ENCODE measurements at regions not wholly inside any gene's neighbourhood (a gene's known extent, or its start where the extent isn't known, plus 50 kb on each side); places are given as distances from the start of the nearest gene placed in this dataset.

GRCh38 chr2:122899614-122900013, 1125.5 kb upstream of the CNTNAP5 start (continued):
- no peak for TF ChIP-seq ZNF138 (tag by site-specific recombination; IDR thresholded peaks at IDR 0.05; ENCODE audit: borderline replicate concordance)
- TF ChIP-seq ZNF350 (tag by site-specific recombination; IDR thresholded peaks at IDR 0.05) = no peak
- no peak for TF ChIP-seq GLIS2 (tag by site-specific recombination; IDR thresholded peaks at IDR 0.05)
- TF ChIP-seq IKZF3 (tag by site-specific recombination; IDR thresholded peaks at IDR 0.05) = no peak
- TF ChIP-seq ZNF645 (tag by site-specific recombination; IDR thresholded peaks at IDR 0.05) = no peak

GRCh38 chr2:122905431-122905830, 1119.7 kb upstream of the CNTNAP5 start:
- no peak overlapping the region for H3K4me3 ChIP-seq (ENCODE audit: low read depth, low read length)
- TF ChIP-seq ZBTB7A (tag by site-specific recombination; IDR thresholded peaks at IDR 0.05; ENCODE audit: low read depth) = no peak
- TF ChIP-seq ZSCAN4 (tag by site-specific recombination; IDR thresholded peaks at IDR 0.05) = no peak
- TF ChIP-seq ZNF518A (tag by site-specific recombination; conservative IDR thresholded peaks at IDR 0.05; ENCODE audit: low read depth) = no peak
- TF ChIP-seq ZNF37A (tag by site-specific recombination; IDR thresholded peaks at IDR 0.05) = no peak
- no peak for TF ChIP-seq YY1 (tag by site-specific recombination; IDR thresholded peaks at IDR 0.05)
- TF ChIP-seq ZNF623 (tag by site-specific recombination; IDR thresholded peaks at IDR 0.05) = no peak
- TF ChIP-seq ZBTB48 (tag by site-specific recombination; IDR thresholded peaks at IDR 0.05) = no peak
- no peak for TF ChIP-seq INSM2 (tag by site-specific recombination; IDR thresholded peaks at IDR 0.05)
- no peak for TF ChIP-seq ZNF707 (tag by site-specific recombination; IDR thresholded peaks at IDR 0.05)
- H3K36me3 ChIP-seq (ENCODE audit: control insufficient read depth in 2 of 2, insufficient read depth in 1 of 2, low read length in 2 of 2) = no peaks in the 10 kb centered on the region
- no peaks in the 10 kb centered on the region for H3K4me1 ChIP-seq (ENCODE audit: control insufficient read depth, insufficient read depth, low read length)
- ChIA-PET POLR2A (no interaction called here), CTCF (no interaction called here)
- no peaks in the 10 kb centered on the region for H3K9me3 ChIP-seq (ENCODE audit: control insufficient read depth, insufficient read depth, low read depth, low read length)
- H3K27ac ChIP-seq (ENCODE audit: extremely low read depth, low read depth, low read length) = no peak overlapping the region

GRCh38 chr2:122908159-122908558, 1116.9 kb upstream of the CNTNAP5 start:
- no peak overlapping the region for H3K27ac ChIP-seq (ENCODE audit: extremely low read depth, low read depth, low read length)
- TF ChIP-seq GLI4 (tag by site-specific recombination; IDR thresholded peaks at IDR 0.05) = no peak
- TF ChIP-seq ZBTB1 (tag by site-specific recombination; IDR thresholded peaks at IDR 0.05) = no peak
- TF ChIP-seq ZNF155 (tag by site-specific recombination; IDR thresholded peaks at IDR 0.05) = no peak
- TF ChIP-seq ZNF621 (tag by site-specific recombination; IDR thresholded peaks at IDR 0.05) = no peak
- TF ChIP-seq ZNF692 (tag by site-specific recombination; IDR thresholded peaks at IDR 0.05) = no peak
- no peak for TF ChIP-seq ZBTB17 (tag by site-specific recombination; IDR thresholded peaks at IDR 0.05)
- no peak for TF ChIP-seq PRDM4 (tag by site-specific recombination; IDR thresholded peaks at IDR 0.05)
- no peaks in the 10 kb centered on the region for H3K36me3 ChIP-seq (ENCODE audit: control insufficient read depth in 2 of 2, insufficient read depth in 1 of 2, low read length in 2 of 2)
- ChIA-PET CTCF (interaction anchor here (0.9 kb wide), 1 partner anchor 19 kb away, joined by 4 read pairs; no protein-coding TSS in a partner anchor), POLR2A (no interaction called here)
- no peak overlapping the region for H3K4me3 ChIP-seq (ENCODE audit: low read depth, low read length)
- no peaks in the 10 kb centered on the region for H3K9me3 ChIP-seq (ENCODE audit: control insufficient read depth, insufficient read depth, low read depth, low read length)
- no peaks in the 10 kb centered on the region for H3K4me1 ChIP-seq (ENCODE audit: control insufficient read depth, insufficient read depth, low read length)
